NT2/D1 (cell line): ENCODE measurements at regions not wholly inside any gene's neighbourhood (a gene's known extent, or its start where the extent isn't known, plus 50 kb on each side); places are given as distances from the start of the nearest gene placed in this dataset.

Experiments
- SUZ12 ChIP-seq: IDR thresholded peaks from 2 replicates; pipeline ENCODE4 v1.6.1; 2011; ENCODE audit not compliant: insufficient read length, insufficient read depth; ENCODE audit errors: extremely low read depth
- YY1 ChIP-seq: IDR thresholded peaks from 2 replicates; pipeline ENCODE4 v1.6.1; 2011; ENCODE audit not compliant: insufficient read length, insufficient read depth
- ZNF274 ChIP-seq: IDR thresholded peaks from 2 replicates; pipeline ENCODE4 v1.6.1; 2011; ENCODE audit warnings: mild to moderate bottlenecking, low read depth, low read length

- no peak for TF ChIP-seq ZNF274
- no peak for TF ChIP-seq YY1
- no peak for TF ChIP-seq SUZ12
These were observed 749.2 kb upstream of the PCDH15 start for GRCh38 chr10:55550236-55550635.
